ENCODE measurements at regions not wholly inside any gene's neighbourhood (a gene's known extent, or its start where the extent isn't known, plus 50 kb on each side); places are given as distances from the start of the nearest gene placed in this dataset.

GRCh38 chr9:81162361-81162760 is 527.0 kb downstream of the TLE1 start:
- no peak for DNase-seq

- DNase-seq, result no peak
Measured at GRCh38 chr9:81156381-81156780, 533.0 kb downstream of the TLE1 start.

DNA sequence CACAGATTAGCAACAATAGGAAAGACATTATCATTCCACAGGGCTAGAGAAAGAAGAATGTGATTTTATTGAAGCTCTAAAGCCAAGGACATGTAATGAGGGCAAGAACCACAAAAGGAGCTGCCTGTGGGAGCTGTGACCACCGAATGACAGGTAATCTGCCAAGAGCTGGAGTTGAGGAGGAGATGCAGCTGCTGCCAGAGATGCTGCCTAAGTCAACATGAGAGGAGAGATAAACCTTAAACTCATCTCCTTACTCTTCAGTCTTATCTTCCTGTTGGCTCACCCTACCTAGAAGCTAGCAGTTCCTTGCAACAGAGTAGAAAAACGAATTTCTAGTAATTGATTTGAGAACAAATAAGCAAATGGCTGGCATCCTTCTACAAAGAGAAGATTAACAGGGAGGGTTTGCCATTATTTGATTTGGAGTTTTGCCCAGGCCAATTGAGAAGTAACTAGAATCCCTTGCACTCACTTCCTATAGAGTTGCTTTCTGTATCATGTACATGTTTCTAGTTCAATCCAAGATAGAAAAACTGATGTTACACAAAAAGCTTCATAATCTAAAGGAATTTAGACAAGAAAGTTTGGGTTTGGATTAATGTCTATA is 539.2 kb downstream of the TLE1 start:
- no peak for DNase-seq

DNA sequence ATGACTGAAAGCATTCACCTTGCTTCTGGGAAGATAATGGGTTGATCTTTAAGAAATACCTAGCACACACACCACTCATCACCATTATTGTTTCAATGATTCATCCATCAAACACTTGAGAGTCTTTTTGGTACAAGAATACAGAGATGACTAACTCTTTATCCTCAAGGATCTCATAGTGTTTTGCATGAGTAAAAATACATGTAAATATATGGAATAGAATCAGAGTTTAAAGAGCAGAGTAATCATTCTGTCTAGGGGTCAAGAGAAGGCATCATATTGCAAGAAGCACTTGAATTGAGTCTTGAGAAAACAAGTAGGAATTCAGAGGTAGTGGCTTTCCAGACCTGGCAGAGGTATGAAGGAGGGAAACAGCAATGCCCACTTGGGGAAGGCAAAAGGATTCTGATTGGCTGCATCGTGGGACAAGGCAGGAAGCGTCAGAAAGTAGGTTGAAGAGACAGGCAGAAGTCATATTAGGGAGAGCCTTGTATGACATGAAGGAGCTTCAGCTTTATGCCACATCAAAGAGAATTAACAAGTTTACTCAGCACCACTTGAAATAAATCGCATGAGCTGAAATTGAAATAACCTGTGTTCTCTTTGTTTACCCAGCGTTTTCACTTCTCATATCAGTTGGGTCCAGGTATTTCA is 542.5 kb downstream of the TLE1 start:
- DNase-seq, result no peak

- no peak for DNase-seq
Measured at GRCh38 chr9:81146241-81146640, 543.1 kb downstream of the TLE1 start.

- no peak for DNase-seq
Measured at GRCh38 chr9:81145331-81145963, 543.9 kb downstream of the TLE1 start.

DNA sequence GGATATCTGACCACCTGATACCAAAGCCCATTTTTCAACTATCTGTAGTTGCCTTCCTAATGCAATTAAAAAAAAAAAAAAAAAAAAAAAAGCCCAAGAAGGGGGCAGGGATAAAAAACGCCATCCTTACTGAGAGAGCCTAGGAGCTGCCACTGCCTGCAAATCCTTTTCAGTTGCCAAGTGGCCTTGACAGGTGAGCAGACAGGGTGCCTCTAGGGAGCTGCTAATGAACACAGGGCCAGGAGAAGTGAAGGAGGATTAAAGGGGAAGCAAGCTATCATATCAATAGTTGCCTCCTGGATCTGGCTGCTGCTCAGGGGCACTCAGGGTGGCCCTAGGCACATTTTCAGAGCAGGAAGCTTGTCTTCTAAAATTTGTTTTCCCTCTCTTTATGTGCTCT is 547.4 kb downstream of the TLE1 start:
- DNase-seq, result no peak

- no peak for DNase-seq
Measured at GRCh38 chr9:81137976-81138568, 551.3 kb downstream of the TLE1 start.

- DNase-seq, result no peak
Measured at GRCh38 chr9:81132796-81133195, 556.6 kb downstream of the TLE1 start.

DNA sequence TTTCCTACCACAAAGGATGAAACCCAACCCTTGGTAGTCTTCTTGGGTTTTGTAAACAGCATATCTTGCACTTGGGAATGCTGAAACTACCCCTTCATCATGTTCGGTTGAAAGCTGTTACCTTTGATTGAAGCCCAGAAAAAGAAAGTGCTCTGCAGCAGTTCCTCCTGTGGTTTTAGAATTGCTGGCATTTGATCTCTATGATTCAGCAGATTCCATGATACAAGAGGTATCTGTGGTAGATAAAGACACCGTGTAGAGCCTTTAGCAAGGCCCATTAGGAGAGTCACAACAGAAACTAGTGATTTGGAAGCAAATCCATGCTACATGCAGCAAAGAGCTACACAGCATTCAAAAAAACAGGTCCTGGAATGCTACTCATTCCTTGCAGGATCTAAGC is 557.0 kb downstream of the TLE1 start:
- DNase-seq, result no peak

GRCh38 chr9:81128701-81129100 is 560.6 kb downstream of the TLE1 start:
- DNase-seq, result no peak

DNA sequence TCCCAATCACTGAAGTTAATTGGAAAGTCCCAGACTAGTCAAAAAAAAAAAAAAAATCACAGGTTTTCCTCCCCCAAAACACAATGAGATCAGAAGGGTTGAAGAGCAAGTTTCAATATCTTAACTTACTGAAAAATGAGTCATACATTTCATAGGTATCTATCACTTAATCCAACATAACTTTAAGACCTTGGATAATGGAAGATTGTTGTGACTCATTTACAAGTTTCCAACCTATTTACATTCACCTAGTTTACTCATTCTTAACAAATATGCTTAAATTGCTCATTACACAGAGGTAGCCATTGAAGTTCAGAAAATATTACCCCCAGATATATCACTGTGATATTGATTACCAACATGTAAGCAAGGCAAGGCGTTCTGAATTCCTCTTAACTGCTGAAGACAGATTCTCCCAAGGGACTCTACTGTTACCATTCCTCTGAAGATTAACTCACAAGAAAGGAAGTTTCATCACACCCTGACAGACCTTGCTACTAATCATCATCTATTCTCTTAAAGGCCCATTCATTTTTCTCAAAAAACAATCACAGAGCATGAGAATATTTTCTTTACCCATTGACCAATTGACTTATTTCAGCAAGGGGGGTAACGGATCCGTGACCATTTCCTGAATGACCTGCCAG is 563.8 kb downstream of the TLE1 start:
- no peak for DNase-seq

- DNase-seq, result no peak
Measured at GRCh38 chr9:81123526-81123925, 565.8 kb downstream of the TLE1 start.

DNA sequence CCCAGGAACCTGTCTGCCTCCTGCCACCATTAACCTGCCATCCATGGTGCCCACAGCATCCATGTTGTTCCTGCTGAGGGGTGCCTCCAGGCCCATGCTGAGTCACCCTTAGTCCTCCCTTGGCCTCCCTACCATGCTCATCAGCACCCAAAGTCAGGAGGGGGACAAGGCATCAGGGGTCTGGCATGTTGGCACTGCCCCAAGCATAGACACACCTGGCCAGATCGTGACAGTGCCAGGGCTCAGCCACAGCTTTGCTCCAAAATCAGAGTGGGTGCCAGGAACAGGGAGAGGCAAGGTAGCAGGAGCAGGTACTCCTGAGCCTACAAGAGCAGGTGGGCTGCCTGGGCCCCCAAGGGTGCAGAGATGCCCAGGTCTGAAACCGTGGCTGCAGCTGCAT is 566.6 kb downstream of the TLE1 start:
- no peak for DNase-seq

- no peak for DNase-seq
Measured at GRCh38 chr9:81119591-81119990, 569.8 kb downstream of the TLE1 start.

GRCh38 chr9:81118416-81118815 is 570.9 kb downstream of the TLE1 start:
- DNase-seq, result no peak

DNA sequence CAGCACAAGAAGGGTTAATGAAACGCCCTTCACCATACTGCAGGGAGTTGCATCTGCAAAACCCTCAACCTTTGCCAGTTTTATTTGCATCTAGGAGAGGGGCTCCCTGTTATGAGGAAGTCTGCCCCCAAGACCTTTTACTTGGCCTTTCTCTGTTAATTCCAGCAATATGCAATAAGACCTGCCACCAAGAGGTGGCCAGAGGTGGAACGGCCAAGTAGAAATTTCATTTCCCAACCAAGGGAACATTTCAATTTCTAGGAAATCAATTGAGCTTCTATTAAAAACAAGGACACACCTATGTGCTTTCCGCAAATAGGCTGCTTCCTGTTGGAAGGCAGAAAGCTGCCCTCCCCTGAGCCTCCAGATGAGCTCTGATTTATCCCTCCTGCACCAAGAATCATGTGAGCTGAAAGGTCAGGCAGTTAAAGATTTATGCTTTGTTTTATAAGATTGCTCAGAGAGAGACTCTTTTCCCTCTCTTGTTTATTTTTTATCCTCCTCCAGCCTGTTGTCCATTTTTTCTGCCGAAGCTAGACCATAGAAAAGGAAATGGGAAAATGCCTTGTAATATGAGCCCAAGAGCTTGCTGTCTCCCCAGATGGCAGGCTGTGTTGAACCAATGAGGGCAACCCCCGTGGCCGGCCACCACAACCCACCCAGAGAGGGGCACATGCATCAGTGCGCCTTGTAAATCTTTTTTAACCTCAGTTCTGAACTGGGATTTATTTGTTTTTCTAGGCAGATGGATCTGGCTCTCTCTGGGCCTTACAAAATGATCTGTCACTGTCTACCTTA is 572.8 kb downstream of the TLE1 start:
- no peak for DNase-seq

DNA sequence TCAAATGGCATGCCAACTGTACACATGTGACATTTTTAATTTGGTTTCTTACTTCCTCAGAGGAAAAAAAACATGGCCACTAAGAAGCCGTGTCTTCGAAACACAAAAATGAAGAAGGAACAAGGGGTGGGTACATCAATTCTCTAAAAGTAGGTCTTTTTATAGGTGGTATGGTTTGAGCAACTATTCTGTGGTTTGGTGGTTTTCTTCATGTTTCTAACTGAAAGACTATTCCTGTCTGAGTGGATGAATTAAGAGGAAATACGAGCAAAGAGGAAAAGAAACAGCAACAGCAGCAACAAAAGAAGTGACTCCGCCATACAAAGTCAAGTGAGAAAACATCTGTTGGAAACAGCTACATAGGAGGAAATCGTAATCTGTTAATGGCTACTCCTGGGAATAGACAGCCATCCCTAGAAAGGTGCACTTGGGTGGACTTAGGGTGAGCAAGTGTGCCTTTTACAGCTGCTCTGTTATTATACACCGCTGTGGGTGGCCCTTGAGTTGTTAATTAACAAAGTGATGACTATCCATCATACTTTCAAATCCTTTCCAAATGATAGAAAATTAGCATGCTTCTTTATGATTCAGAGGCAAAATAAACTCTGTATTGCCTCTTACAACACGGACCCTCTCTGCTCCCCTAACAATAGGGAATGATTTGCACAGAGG is 575.8 kb downstream of the TLE1 start:
- DNase-seq, result no peak

DNA sequence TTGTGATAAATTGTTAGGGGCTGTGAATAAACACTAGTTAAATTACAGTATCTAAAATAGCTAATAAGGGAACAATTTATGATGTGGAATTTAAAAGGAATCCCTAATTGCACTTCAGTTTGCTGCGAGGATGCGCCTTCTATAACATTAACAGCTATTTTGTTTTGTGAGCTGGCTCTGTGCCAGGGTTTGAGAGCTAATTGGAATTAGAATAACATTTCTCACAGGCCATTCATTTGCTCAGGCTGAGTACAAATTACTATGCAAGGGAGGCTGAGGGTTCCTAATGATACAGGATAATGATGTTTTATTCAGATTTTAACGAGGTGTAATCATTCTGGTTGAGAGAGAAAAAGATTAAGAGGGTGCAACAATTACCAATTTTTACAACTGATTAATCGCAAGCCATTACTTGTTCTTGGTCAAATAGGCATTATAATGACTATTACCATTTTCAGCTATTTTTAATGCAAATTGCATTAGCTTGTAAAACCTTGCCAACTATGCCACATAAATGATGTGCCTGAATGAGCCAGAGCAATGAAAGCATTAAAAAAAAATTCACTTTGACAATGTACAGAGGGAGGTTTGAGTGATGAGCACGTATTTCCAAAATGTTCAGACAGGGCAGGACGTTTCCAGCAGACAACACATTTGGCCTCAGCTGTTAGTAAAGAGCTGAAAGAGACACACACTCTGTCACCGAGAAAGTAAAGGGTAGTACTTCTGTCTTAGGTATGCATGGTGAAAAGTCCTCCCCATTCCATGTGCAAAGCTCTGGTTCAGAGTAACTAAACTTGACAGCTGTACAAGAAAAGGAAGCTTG is 576.5 kb downstream of the TLE1 start:
- no peak for DNase-seq

- DNase-seq, result no peak
Measured at GRCh38 chr9:81108821-81109220, 580.5 kb downstream of the TLE1 start.

- DNase-seq, result no peak
Measured at GRCh38 chr9:81108391-81108790, 581.0 kb downstream of the TLE1 start.
